ENCODE measurements at regions not wholly inside any gene's neighbourhood (a gene's known extent, or its start where the extent isn't known, plus 50 kb on each side); places are given as distances from the start of the nearest gene placed in this dataset.

DNA sequence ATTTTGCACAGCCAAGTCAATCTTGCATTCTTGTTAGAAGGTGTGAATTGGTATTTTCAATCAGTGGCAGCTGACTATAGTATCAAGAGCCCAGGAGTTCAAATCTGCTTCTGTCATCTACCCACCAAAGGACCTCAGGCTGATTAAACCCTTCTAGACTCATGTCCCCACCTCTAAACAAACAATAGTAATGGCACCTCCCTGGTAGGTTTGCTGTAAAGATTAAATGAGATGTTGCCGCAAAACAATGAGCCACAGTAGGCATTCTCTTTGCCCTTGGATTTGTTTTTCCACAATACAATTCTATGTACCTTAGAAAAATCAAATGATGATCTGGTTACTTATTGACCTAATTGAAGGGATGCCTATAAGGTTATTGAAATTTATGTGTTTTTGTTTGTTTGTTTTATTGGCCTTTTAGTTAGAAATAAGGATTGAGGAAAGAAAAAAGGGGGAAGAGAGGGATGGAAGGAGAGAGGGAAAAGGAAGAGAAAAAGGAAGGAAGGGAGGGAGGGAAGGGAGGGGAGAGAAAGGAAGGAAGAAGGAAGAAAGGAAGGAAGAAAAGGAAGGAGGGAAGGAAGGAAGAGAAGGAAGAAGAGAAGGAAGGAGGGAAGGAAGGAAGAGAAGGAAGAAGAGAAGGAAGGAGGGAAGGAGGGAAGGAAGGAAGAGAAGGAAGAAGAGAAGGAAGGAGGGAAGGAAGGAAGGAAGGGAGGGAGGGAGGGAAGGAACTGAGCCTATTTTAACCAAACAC lies 110.7 kb downstream of the ETS2 start:
- intact Hi-C loops (cut with DNase I) = no loop called here
- no peak for DNase-seq
- no peak for ATAC-seq

DNA sequence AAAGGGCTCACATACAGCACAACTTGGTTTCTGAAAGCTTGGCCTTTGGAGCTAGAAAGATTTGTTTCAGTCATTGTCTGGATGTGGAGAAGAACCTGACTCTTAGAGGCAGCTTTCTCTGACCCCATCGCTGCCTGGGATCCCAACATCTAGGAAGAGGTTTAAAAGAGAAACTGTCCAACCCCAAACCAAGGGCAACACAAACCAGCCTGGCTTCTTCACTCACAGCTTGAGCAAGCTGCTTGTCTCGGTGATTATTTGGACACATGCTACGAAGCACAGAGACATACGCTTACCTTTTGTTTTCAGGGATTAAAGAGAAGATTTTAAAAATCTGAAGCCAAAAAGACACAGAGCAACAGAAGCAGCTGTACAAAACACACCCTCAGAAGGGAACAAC lies 109.8 kb downstream of the ETS2 start:
- intact Hi-C loops (cut with DNase I) = no loop called here
- ATAC-seq (no peak), DNase-seq (no peak)

DNA sequence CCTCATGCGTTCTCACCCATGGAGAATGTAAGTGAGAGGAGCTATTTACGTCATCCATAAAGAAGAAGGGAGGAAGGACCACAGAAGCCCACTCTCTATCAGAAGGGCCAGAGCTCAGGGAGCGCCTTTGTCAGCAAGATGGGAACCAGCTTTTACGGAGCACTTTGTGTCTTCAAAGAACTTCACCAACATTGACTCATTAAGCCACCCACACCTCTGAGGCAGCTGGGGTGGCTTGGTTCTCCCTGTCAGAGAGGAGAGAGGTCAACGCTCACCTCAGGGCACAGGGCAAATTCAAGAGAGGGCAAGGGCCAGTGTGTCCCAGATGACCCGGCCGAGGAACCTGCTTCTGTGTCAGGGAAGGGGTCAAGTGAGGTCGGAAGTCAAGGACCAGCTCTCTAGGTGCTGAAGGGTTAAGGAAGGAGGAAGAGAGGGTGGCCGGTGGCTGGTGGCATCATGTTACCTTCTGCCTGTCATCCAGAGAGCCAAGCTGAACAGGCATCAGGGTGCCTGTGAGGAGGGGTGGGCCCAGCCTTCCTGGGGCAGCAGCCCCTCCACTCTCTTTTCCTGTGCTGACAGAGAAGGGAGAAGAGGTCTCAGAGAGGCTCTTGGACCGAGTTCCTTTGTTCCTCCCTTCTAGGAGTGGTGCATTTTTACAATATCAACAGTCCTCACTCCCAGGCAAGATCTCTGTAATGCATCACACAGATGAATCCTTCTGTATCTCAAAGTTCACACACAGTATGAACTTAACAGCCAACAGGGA lies 109.0 kb downstream of the ETS2 start:
- DNase-seq (no peak), ATAC-seq (peak in 1 of 2 donors; percentile 34)
- intact Hi-C loops (cut with DNase I) = loop anchor here in 1 of 2 donors (5.0 kb wide), 1 partner anchor 173 kb away; no protein-coding TSS in a partner anchor

DNA sequence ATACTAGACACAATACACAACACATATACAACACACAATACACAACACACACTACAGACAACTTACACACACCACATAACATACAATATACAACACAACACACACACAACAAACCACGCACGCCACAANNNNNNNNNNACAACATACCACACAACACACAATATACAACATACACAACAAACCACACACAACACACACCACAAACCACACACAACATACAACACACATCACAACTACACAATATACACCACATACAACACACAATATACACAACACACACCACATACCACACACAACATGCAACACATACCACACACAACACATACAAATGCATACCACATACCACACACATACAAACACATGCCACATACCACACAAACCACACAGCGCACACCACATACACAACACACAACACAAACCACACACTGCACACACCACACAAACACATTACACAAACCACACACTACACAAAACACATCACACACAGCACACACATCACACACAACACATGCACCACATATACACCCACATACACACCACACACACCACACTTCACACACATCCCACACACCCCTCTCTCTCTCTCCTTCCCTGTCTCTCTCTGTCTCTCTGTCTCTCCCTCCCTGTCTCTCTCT lies 108.3 kb downstream of the ETS2 start:
- DNase-seq = no peak
- intact Hi-C loops (cut with DNase I) = loop anchor here in 1 of 2 donors (5.0 kb wide), 1 partner anchor 173 kb away; no protein-coding TSS in a partner anchor
- no peak for ATAC-seq

DNA sequence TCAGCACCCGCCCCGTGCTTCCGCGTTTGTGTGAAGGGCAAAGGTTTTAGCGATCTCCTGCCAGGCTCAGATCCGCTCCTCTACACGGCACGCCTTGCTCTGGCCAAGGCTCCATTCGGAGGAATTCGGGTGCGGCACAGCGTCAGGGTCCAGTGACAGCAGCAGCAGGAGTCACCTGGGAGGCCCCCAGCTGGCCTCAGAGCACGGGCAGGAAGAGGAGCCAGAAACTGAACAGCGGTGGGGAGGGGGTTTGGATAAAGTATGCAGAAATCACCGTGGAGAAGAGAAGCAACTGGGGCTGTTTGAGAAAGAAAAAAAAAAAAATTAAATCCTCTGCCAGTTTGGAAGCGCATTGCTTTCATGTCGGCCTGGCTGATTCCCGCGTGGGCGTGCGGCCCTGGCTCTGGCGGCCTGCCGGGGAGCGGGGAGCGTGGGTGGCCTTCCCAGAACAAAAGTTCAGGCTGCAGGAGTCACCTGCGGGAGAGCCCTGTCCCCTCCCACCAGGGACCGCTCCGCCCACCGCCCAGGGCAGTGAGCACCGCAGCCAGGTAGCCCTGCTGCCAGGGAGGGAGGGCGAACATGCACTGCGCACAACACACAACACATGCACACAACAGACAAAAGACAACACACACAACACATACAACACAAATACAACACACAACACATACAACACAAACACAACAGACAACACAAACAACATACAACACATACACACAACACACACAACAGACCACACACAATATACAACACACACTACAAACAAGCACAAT lies 107.6 kb downstream of the ETS2 start:
- ATAC-seq (peak; percentile 74 to 78), DNase-seq (peak; percentile 77)
- intact Hi-C loops (cut with DNase I) = loop anchor here in 1 of 2 donors (5.0 kb wide), 1 partner anchor 174 kb away; no protein-coding TSS in a partner anchor

DNA sequence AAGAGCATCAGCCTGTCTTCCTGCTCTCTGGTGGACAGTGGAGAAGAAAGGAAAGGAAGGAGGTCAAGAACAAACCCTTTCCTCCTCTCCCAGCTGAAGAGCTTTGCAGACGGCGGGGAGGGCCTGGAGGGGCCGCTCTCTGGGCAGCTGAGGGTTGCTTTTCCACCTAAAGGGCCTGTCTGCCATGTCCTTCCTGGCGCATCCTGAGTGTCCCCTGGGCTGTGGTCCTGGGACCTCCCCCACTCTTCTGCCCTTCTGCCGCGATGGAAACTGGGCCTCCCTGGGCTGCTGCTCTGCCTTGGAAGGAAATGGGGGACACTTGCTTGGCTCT lies 107.0 kb downstream of the ETS2 start:
- intact Hi-C loops (cut with DNase I) = loop anchor here in 1 of 2 donors (5.0 kb wide), 1 partner anchor 175 kb away; no protein-coding TSS in a partner anchor
- no peak for ATAC-seq
- DNase-seq = no peak

DNA sequence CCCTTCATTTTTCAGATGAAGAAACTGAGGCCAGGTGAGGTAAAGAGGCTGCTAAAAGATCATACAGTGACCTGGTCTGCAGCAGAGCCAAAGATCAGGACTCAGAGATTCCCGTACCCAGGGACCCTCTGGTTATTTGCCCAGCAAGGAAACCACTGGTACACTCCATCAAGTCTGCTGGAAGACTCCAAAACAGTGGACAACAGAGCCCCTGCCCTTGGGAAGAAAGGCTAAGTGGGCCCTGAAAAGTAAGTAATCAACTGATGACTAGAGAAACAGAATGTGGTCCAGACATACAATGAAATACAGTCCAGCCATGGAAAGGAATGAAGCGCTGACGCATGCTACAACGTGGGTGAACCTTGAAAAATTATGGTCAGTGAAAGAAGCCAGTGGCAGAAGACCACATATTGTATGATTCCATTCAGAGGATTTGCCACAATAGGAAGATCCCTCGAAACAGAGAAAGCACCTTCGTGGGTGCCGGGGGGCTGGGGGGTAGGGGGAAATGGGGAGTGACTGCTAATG lies 106.4 kb downstream of the ETS2 start:
- no peak for DNase-seq
- ATAC-seq = no peak
- intact Hi-C loops (cut with DNase I) = loop anchor here in 1 of 2 donors (5.0 kb wide), 1 partner anchor 175 kb away; no protein-coding TSS in a partner anchor

DNA sequence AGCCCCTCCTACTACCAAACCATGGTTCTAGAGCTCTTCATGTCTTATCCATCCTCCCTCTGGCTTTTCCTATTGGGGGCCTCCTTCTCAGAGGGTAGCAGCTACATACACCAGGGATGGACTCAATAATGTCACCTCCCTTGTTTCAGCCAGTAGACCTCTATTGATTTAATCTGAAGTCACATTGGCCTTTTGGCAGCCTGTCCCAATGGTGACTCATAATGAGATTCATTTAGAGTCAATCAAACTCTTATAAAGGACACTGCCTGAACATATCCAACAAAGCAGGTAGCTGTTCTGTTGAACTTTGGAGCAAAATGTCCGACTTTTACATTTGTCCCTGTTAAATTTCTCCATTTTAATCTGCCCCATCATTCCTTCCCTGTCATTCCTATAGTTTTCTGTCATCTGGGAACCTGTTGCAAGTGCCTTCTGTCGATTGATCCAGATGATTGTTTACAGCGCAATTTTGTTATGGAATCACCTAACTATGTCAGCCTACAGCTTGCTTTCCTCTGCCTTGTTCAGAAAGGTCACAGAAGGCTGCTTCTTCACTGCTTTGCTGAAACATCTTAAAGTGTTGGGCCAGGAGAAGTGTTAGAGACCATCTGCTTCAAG lies 105.9 kb downstream of the ETS2 start:
- ATAC-seq (no peak), DNase-seq (no peak)
- intact Hi-C loops (cut with DNase I) = loop anchor here in 1 of 2 donors (5.0 kb wide), 1 partner anchor 176 kb away; no protein-coding TSS in a partner anchor

DNA sequence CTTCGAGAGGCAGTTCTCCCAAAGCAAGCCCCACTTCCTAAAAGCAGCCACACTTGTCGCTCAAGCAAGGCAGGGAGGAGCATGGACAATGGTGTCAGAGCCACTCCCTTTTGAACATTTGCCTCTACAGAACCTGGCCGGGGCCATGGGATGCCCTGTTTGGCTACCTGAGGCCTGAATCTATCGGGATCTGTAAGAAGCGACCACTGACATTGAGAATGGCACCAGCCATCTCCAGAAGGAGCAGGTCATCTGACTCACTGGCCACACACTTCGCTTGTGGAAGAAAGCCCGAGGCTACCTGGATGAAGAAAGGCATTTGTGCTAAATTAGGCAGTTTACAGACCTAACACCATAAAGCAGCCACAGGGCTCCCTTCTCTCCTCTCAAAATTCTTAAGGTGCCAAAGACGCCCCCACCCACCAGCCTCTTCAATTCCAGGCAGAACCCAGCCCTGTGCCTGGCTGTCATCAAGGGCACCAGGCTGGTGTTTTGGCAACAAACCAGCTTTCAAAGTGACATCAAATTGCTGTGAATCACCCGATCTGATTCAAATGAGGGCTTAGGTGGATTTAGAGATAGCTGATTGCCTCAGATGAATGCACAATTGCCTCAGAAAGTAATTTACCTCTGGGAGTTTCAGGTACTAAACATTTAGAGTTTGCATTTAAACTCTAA lies 104.8 kb downstream of the ETS2 start:
- intact Hi-C loops (cut with DNase I) = loop anchor here in 1 of 2 donors (5.0 kb wide), 1 partner anchor 177 kb away; no protein-coding TSS in a partner anchor
- DNase-seq = no peak
- ATAC-seq = no peak

DNA sequence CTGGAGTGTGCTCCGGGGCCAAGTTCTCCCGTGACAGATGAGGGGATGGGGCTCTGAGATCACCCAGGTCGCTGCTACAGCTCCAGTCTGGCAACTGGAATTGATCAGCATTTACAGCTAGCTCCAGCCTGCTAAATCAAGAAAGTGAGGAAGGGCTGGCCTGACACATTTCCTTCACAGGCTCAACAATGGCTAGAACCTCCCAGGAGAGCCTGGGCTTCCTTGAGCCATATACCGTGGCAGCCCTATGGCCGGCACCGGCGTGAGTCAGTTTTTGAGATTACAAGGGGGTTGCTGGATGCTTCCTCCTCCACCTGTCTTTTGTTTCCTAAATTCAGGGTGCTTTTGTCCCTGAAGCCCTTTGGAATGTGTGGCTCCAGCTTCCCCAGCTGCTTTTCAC lies 104.2 kb downstream of the ETS2 start:
- no peak for DNase-seq
- ATAC-seq = no peak
- intact Hi-C loops (cut with DNase I) = loop anchor here in 1 of 2 donors (5.0 kb wide), 2 partner anchors 103 to 177 kb away; partner anchors contain the start of gene ETS2

DNA sequence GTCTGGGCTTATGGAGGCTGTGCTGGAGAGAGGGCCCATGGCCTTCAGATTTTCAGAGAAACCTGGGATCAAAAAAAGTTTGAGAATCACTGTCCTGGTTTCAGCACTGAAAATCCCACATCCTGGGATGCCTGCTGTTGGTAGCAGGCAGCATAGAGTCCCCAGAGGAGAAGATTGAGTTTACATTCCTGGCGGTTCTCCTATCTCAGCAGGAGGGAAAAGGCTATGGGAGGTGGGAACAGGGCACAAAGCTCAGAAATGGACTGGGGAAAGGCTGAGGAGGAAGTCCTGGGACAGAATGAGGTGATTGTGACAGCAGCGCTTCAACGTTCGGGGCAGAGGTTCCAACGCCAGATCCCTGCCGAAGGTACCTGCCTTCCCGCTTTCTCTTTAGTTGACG lies 103.4 kb downstream of the ETS2 start:
- ATAC-seq (no peak), DNase-seq (no peak)
- intact Hi-C loops (cut with DNase I) = loop anchor here in 1 of 2 donors (5.0 kb wide), 1 partner anchor 102 kb away; the partner anchor contains the start of gene ETS2

DNA sequence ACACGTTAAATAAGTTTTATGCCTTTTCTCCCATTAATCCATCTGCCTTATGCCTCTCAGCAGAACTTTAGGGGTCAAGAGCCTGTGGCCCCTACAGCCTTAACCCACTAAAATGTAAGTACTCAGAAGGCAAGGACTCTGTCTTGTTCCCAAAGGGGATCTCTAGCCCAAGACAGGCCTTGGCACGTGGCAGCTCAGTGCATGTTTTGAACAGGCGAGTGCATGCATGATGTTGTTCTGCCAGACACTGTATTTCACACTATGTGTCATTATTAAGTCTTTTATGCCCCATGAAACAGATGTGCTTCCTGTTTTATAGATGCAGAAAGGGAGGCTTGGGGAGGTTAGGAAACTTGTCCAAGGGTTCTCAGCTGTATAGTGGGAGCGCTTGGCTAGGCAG lies 102.8 kb downstream of the ETS2 start:
- no peak for ATAC-seq
- intact Hi-C loops (cut with DNase I) = loop anchor here in 1 of 2 donors (5.0 kb wide), 1 partner anchor 101 kb away; the partner anchor contains the start of gene ETS2
- no peak for DNase-seq

DNA sequence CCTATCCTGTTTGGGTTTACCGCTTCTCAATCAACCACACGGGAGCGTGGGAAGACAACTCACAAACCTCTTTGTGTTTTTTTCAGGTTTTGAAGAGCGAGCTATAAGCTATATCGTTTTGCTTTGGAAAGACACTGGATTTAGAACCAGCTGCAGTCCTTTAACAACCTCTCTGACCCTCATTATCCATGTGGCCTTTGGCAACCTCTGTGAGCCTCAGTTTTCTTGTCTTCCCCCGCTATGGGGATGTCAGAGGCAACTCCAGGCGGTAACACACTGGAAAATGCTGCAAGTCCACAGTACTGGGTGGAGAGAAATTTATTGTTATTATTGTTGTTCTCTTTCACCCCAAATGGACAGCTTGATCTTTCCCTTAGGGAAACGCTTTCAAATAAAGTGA lies 100.0 kb downstream of the ETS2 start:
- no peak for DNase-seq
- intact Hi-C loops (cut with DNase I) = loop anchor here in 1 of 2 donors (5.0 kb wide), 1 partner anchor 98 kb away; the partner anchor contains the start of gene ETS2
- no peak for ATAC-seq

DNA sequence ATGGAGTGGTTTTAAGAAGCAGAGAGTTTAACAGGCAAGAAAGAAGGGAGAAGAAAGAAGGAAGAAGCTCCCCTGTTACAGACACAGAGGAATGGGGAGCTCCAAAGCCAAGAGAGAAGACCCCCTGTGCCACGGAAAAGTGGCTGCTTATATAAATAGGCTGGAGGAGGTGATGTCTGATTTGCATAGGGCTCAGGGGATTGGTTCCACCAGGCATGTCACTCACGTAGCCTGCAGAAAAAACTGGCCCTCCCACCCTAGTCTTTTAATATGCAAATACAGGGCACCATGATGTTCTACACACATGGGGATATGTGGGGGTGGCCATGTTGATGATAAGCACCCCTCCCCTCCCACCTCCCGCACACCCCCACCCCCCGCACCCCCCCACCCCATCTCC lies 99.6 kb downstream of the ETS2 start:
- ATAC-seq (no peak), DNase-seq (no peak)
- intact Hi-C loops (cut with DNase I) = loop anchor here in 1 of 2 donors (5.0 kb wide), 1 partner anchor 98 kb away; the partner anchor contains the start of gene ETS2

DNA sequence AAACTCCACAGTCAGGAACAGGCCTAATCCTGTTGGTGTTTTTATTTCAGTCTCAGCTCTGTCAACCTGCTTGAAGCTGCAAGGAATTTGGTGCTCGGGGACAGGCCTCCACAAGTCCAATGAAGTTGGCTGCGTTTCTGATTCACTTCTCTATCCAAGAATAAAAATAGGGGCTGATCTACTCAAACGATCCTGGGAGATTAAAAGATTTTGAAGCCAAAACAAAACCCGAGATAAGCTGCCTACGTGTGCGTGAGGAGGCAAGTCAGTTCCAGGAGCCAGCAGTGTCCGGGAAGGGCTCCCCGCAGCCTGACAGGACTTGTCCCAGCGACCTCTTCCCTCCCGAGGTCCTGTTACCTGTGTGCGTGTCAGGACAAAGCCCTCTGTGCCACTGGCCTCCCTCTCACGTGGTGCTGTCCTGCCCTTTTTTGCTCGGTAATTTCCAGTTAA lies 98.0 kb downstream of the ETS2 start:
- intact Hi-C loops (cut with DNase I) = no loop called here
- peak; percentile 66 for DNase-seq
- peak; percentile 7 to 30 for ATAC-seq

DNA sequence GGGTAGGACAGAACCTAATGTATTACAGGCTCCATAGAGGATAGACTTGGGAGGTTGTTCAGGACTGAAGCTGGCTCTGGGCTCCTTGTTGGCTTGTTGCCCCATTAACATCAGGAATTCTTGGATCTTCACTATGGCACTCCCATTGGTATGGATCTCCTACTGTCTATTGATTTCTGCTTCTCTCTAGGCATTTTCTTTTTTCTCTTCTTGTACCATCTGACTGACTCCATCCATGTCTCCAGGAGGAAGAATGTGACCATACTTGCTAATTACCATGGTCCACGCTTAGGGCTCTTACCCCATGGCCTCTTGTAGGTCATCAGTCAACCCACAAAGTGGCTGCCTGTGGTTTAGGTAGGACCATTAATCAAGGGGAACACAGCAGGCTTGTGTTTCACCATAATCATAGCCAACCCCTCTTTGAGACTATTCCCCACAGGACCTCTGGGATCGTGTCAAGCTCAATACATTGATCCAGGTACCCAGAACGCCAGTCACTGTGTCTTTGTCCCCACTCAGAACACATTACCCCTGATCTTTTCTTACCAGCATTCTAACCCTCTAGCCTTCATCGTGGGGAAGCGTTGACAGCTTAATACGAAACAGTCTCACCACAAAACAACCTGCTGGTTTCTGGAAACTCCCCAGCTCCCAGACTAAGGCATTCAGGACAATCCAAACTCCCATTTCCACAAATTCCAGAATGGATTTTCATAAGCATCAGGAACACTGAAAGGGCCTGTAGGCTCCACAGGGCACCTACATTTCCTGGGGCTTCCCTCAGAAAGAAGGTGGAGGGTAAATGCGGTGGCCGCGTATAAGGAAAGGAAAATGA lies 97.1 kb downstream of the ETS2 start:
- DNase-seq (no peak), ATAC-seq (no peak)
- intact Hi-C loops (cut with DNase I) = no loop called here

Data from left cardiac atrium (tissue), 4 donors.